ENCODE measurements at regions not wholly inside any gene's neighbourhood (a gene's known extent, or its start where the extent isn't known, plus 50 kb on each side); places are given as distances from the start of the nearest gene placed in this dataset.

DNA sequence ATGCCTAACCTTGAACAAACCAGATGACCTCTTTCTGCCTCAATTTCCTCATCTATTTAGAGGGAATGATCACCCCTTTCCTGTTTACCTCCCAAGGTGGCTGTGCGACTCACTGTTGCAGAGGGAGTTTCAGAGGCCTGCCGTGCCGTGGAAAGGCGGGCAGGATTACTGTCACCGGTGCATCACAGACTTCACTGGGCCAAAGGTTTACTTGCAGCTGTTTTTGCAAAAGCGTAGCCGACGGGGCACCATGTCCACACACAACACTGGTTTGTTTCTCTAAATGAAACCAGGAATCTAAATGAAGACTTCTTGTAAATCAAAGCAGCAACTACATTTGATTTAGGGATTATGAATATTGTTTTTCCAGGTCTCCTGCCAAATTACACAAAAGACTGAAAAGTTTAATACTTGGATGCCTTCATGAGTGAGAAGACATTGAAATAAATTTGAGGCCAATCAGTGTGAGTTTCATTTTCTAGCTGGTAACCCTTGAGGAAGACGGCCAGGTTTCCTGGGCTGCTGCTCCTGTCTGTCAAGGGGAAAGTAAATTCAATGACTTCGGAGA is 696.1 kb upstream of the TMEM132C start:
- Histone ChIP-seq H3K27me3 (no peaks in the 10 kb centered on the region), H3K9me3 (replicated peaks in 1 of 3) (no peaks in the 10 kb centered on the region), H3K4me3 (no peak overlapping the region), H3K4me1 (replicated peaks in 1 of 2) (no peaks in the 10 kb centered on the region), H3K27ac (no peak overlapping the region), H3K36me3 (replicated peaks in 1 of 2) (no peaks in the 10 kb centered on the region)
- TF ChIP-seq, protein P1, sequence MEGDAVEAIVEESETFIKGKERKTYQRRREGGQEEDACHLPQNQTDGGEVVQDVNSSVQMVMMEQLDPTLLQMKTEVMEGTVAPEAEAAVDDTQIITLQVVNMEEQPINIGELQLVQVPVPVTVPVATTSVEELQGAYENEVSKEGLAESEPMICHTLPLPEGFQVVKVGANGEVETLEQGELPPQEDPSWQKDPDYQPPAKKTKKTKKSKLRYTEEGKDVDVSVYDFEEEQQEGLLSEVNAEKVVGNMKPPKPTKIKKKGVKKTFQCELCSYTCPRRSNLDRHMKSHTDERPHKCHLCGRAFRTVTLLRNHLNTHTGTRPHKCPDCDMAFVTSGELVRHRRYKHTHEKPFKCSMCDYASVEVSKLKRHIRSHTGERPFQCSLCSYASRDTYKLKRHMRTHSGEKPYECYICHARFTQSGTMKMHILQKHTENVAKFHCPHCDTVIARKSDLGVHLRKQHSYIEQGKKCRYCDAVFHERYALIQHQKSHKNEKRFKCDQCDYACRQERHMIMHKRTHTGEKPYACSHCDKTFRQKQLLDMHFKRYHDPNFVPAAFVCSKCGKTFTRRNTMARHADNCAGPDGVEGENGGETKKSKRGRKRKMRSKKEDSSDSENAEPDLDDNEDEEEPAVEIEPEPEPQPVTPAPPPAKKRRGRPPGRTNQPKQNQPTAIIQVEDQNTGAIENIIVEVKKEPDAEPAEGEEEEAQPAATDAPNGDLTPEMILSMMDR (IDR thresholded peaks at IDR 0.05): no peak
- no peak for TF ChIP-seq POLR2A (IDR thresholded peaks at IDR 0.05)
- intact Hi-C loops (cut with DNase I): no loop called here
- 71 to 83% (median 74%) methylated on average over 10 of the region's 10 CpGs for WGBS, 4 donors
- DNase-seq: no peak

DNA sequence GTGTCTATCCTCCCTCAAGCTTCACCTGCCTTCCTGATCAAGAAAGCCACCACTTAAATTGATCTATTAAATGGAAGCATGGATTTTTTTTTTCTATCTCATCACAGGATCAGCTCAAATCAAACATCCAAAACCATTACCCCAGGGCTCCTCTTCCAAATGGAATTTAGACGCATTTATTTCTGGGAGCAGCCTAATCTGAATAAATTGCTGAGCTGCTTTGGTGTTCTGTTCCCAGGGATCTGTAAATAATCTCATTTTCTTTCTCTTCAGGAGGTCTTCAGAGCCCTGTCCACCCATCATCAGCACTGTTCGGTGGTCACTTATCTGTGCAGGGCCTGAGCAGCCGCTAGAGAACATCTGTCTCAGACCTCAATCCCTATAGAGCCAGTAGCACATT is 695.4 kb upstream of the TMEM132C start:
- intact Hi-C loops (cut with DNase I): no loop called here
- DNase-seq: no peak
- no peaks in the 10 kb centered on the region for H3K36me3 ChIP-seq (replicated peaks in 1 of 2)
- H3K4me3 ChIP-seq: no peak overlapping the region
- no peaks in the 10 kb centered on the region for H3K27me3 ChIP-seq
- no peaks in the 10 kb centered on the region for H3K9me3 ChIP-seq (replicated peaks in 1 of 3)
- H3K4me1 ChIP-seq (replicated peaks in 1 of 2): no peaks in the 10 kb centered on the region
- WGBS, 4 donors: 69 to 83% (median 73%) methylated on average over 3 of the region's 3 CpGs
- no peak overlapping the region for H3K27ac ChIP-seq
- TF ChIP-seq POLR2A (IDR thresholded peaks at IDR 0.05): no peak
- TF ChIP-seq, protein P1 (IDR thresholded peaks at IDR 0.05): no peak

DNA sequence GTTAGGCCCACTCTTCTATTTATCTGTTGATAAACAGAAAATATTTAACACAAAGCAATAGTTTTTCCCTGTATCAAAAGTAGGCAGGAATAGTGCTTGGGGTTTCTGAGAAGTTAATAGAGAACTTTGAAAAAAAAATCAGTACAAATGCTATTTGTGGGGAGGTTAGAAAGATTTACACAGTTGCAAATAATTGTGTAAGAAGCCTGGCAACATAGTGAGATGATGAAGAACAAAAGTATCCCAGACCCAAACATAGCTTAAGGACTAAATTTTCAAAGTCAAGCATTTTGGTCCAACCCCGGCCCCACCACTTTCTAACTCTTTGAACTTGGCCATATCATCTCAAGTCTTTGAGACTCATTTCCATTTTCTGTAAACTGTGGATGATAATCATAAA is 687.5 kb upstream of the TMEM132C start:
- Histone ChIP-seq H3K4me3 (no peak overlapping the region), H3K36me3 (replicated peaks in 1 of 2) (no peaks in the 10 kb centered on the region), H3K4me1 (replicated peaks in 1 of 2) (no peaks in the 10 kb centered on the region), H3K9me3 (replicated peaks in 1 of 3) (no peaks in the 10 kb centered on the region), H3K27me3 (no peaks in the 10 kb centered on the region), H3K27ac (no peak overlapping the region)
- intact Hi-C loops (cut with DNase I): no loop called here
- no peak for DNase-seq
- 92 to 100% (median 96%) methylated on average over 1 of the region's 1 CpG for WGBS, 4 donors
- TF ChIP-seq POLR2A (IDR thresholded peaks at IDR 0.05): no peak
- TF ChIP-seq, protein P1 (IDR thresholded peaks at IDR 0.05): no peak

DNA sequence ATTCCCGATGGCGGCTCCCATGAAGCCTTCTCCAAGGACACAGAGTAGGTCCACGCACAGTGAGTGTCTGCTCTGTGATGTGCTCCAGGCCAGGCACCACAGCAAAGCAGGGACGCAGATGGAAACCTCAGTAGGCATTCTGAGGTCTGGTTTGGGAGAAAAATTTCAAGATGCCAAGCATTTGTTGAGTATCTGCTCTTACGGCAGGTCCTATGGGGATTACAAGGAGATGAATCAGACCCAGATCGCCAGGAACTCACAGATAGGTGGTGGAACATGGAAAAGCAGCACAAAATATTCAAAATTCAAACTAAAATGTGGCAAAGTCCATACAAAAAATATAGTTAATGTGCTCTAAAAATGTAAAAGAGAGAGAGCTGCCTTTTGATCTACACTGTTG is 684.9 kb upstream of the TMEM132C start:
- intact Hi-C loops (cut with DNase I): no loop called here
- H3K4me1 ChIP-seq (replicated peaks in 1 of 2): no peaks in the 10 kb centered on the region

More for the DNA sequence above, 684.9 kb upstream of the TMEM132C start:
- Histone ChIP-seq H3K4me3 (no peak overlapping the region), H3K36me3 (replicated peaks in 1 of 2) (no peaks in the 10 kb centered on the region), H3K9me3 (replicated peaks in 1 of 3) (no peaks in the 10 kb centered on the region), H3K27ac (no peak overlapping the region), H3K27me3 (no peaks in the 10 kb centered on the region)
- WGBS, 4 donors: 68 to 80% (median 74%) methylated on average over 6 of the region's 6 CpGs
- no peak for TF ChIP-seq POLR2A (IDR thresholded peaks at IDR 0.05)
- TF ChIP-seq, protein P1 (IDR thresholded peaks at IDR 0.05): no peak
- no peak for DNase-seq

All from adrenal gland (tissue), 9 donors.